Immature natural killer cell (primary cell): ENCODE measurements at regions not wholly inside any gene's neighbourhood (a gene's known extent, or its start where the extent isn't known, plus 50 kb on each side); places are given as distances from the start of the nearest gene placed in this dataset.
"Not testable (repeated sequence)": the region's sequence is repeated elsewhere in the genome, so short reads cannot be mapped to it uniquely, and the experiment has no call there.

ENCODE experiments used
- DNase-seq, 3 donors: peaks; one replicate each; pipeline ENCODE4 v3.0.0; 2022; ENCODE audit warnings: mixed read lengths in 1 of 3
- H3K27ac Mint-ChIP-seq, 6 donors: one replicate each; pipeline ENCODE4 v1.8.0; 2020; ENCODE audit warnings: mixed read lengths in 6 of 6, mild to moderate bottlenecking in 5 of 6, inconsistent platforms in 4 of 6, moderate library complexity in 3 of 6
- H3K27me3 Mint-ChIP-seq, 3 donors: one replicate each; pipeline ENCODE4 v1.8.0; 2020 to 2021; ENCODE audit warnings: low read depth in 3 of 3, mild to moderate bottlenecking in 3 of 3, mixed read lengths in 3 of 3, moderate library complexity in 3 of 3, inconsistent platforms in 1 of 3
- H3K36me3 Mint-ChIP-seq, 3 donors: one replicate each; pipeline ENCODE4 v1.8.0; 2020; ENCODE audit warnings: mixed read lengths in 3 of 3, inconsistent platforms in 2 of 3, mild to moderate bottlenecking in 2 of 3
- H3K4me1 Mint-ChIP-seq, 2 donors: one replicate each; pipeline ENCODE4 v1.8.0; 2020; ENCODE audit warnings: inconsistent platforms in 2 of 2, mild to moderate bottlenecking in 2 of 2, mixed read lengths in 2 of 2, moderate library complexity in 1 of 2
- H3K4me3 Mint-ChIP-seq, 5 donors: one replicate each; pipeline ENCODE4 v1.8.0; 2020; ENCODE audit warnings: mild to moderate bottlenecking in 5 of 5, mixed read lengths in 5 of 5, inconsistent platforms in 3 of 5, moderate library complexity in 3 of 5
- H3K9me3 Mint-ChIP-seq, 6 donors: one replicate each; pipeline ENCODE4 v1.8.0; 2020; ENCODE audit warnings: mild to moderate bottlenecking in 6 of 6, mixed read lengths in 6 of 6, inconsistent platforms in 4 of 6, moderate library complexity in 3 of 6

GRCh38 chr1:94769551-94769950 is 50.6 kb upstream of the SLC44A3 start:
- H3K4me1 Mint-ChIP-seq: no peaks in the 10 kb centered on the region
- no peak overlapping the region for H3K4me3 Mint-ChIP-seq
- H3K9me3 Mint-ChIP-seq: peaks cover 0 to 3% (median 0%) of the 10 kb centered on the region in 6 donors
- DNase-seq: no peak
- H3K27ac Mint-ChIP-seq: no peak overlapping the region
- H3K27me3 Mint-ChIP-seq: peaks cover 0 to 4% (median 3%) of the 10 kb centered on the region in 3 donors
- H3K36me3 Mint-ChIP-seq: no peaks in the 10 kb centered on the region

DNA sequence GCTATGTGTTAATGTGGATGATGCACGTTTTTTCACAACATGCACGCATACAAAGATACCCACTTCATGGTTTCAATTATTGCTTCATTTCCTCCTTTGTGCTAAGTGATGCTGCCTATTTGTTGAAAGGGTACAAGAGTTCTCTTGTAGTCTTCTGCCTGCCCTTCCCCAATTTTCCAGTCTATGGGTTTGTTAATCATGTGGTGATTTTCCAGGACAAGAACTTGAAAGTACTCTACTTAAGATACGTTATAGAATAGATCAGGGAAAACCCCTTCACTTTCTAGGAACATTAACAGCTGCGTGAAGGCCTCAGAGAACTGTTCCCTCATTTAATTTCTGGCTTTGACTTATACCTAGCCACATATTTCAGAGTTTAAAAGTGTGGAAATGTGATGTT is 52.1 kb upstream of the SLC44A3 start:
- H3K27ac Mint-ChIP-seq: no peak overlapping the region
- no peak overlapping the region for H3K4me3 Mint-ChIP-seq
- H3K9me3 Mint-ChIP-seq: peaks cover 0 to 4% (median 0%) of the 10 kb centered on the region in 6 donors
- peaks cover 0 to 4% (median under 1%) of the 10 kb centered on the region in 3 donors for H3K27me3 Mint-ChIP-seq
- no peaks in the 10 kb centered on the region for H3K36me3 Mint-ChIP-seq
- no peaks in the 10 kb centered on the region for H3K4me1 Mint-ChIP-seq
- DNase-seq: no peak

DNA sequence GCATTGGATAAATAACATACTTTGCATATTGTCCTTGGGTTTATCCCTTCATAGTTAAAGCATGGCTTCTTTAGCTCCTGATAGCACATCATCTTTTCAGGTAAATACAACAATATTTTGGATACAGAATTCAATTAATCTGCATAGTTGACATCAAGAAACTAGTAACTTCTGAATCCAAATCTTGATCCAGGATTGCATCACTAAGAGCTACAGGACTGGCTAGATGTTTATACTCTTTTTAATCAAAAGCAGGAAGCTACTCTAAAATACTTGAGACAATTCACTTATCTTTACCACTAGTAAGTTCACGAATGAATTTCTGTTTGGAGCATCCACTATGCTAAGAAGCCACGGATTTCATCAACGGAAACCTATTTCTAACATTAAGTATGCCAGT is 54.2 kb upstream of the SLC44A3 start:
- peaks cover 0 to 4% (median 0%) of the 10 kb centered on the region in 6 donors for H3K9me3 Mint-ChIP-seq
- H3K27ac Mint-ChIP-seq: no peak overlapping the region
- H3K36me3 Mint-ChIP-seq: no peaks in the 10 kb centered on the region
- no peak for DNase-seq
- H3K4me3 Mint-ChIP-seq: no peak overlapping the region
- H3K4me1 Mint-ChIP-seq: no peaks in the 10 kb centered on the region
- peaks cover 4 to 20% (median 5%) of the 10 kb centered on the region in 3 donors for H3K27me3 Mint-ChIP-seq

- Mint-ChIP-seq H3K27me3 (peaks cover 1 to 27% (median 6%) of the 10 kb centered on the region in 3 donors), H3K9me3 (no peaks in the 10 kb centered on the region), H3K27ac (no peak overlapping the region), H3K4me1 (no peaks in the 10 kb centered on the region), H3K36me3 (no peaks in the 10 kb centered on the region), H3K4me3 (no peak overlapping the region)
- DNase-seq: no peak
These were observed 61.0 kb upstream of the SLC44A3 start for GRCh38 chr1:94759188-94759587.

DNA sequence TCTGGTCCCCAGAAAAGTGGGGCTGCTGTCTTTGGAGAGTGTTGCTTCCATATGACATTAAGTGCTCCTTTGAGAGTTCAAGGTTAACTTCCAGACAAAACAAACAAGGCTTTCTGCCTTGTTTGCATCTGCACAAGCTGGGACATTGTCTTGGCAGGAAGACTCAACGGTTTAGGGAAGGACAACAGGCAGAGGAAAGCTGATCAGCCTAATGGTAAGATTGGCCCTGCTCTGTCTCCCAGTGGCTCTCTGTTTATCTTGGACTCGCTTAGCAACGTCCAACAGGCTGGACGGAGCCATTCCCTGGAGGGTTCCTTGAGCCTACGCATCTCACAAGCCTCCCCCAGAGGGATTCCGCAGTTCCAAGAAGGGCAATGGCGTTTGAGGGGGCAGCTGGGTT is 62.2 kb upstream of the SLC44A3 start:
- Mint-ChIP-seq H3K27me3 (peaks cover 1 to 25% (median 6%) of the 10 kb centered on the region in 3 donors), H3K36me3 (no peaks in the 10 kb centered on the region), H3K4me3 (no peak overlapping the region), H3K27ac (no peak overlapping the region), H3K4me1 (no peaks in the 10 kb centered on the region), H3K9me3 (no peaks in the 10 kb centered on the region)
- no peak for DNase-seq

DNA sequence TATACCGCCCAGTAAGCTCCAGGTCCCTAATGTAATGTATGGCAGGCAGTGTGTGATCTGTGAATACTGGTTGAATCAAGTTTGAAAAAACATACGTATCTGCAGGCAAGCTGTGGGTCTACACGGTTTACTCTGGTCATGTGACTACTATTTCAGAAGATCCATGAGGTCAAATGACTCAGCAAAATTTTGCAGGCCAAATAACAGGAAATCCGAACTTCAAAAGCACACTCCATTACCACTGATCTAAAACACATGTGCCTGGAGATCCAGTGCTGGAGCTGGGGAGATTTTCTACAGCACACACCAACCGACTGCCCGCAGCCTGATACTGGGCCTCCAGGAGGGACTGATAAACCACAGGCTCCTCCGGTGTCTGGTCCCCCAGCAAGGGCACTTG is 64.5 kb upstream of the SLC44A3 start:
- Mint-ChIP-seq H3K36me3 (no peaks in the 10 kb centered on the region), H3K27me3 (peaks cover 1 to 6% (median 1%) of the 10 kb centered on the region in 3 donors), H3K27ac (no peak overlapping the region), H3K4me1 (no peaks in the 10 kb centered on the region), H3K4me3 (no peak overlapping the region), H3K9me3 (no peaks in the 10 kb centered on the region)
- DNase-seq: no peak

- H3K36me3 Mint-ChIP-seq, H3K4me3 Mint-ChIP-seq, H3K27me3 Mint-ChIP-seq, H3K27ac Mint-ChIP-seq, H3K4me1 Mint-ChIP-seq, DNase-seq, H3K9me3 Mint-ChIP-seq: not testable (repeated sequence)
These were observed 65.1 kb upstream of the SLC44A3 start for GRCh38 chr1:94755016-94755415.

DNA sequence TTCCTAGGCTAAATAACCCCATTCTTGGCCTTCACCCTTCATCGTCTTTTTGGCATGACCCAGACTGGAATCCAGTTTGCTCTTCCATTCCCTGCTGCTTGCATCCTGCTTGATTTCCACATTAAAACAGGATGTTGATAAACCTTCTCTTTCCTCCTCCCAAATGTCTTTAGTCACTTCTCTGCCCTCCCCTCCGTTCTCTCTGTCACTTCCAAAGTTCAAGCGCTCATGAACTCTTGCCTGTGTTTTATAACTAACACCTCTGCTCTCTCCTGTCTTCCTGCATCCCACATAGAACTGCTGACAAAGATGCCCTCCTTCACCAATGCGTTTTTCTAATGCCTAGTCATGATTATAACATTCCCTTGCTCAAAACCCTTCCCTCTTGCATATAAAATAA is 65.6 kb upstream of the SLC44A3 start:
- H3K4me3 Mint-ChIP-seq: no peak overlapping the region
- H3K9me3 Mint-ChIP-seq: no peaks in the 10 kb centered on the region
- no peak overlapping the region for H3K27ac Mint-ChIP-seq
- peaks cover 1 to 6% (median 1%) of the 10 kb centered on the region in 3 donors for H3K27me3 Mint-ChIP-seq
- no peaks in the 10 kb centered on the region for H3K36me3 Mint-ChIP-seq
- no peaks in the 10 kb centered on the region for H3K4me1 Mint-ChIP-seq
- no peak for DNase-seq

GRCh38 chr1:94754095-94754494 is 66.1 kb upstream of the SLC44A3 start:
- Mint-ChIP-seq H3K4me1 (no peaks in the 10 kb centered on the region), H3K27me3 (peaks cover 1 to 6% (median 1%) of the 10 kb centered on the region in 3 donors), H3K27ac (no peak overlapping the region), H3K9me3 (peaks cover 0 to under 1% (median 0%) of the 10 kb centered on the region in 6 donors), H3K36me3 (peaks cover 0 to 1% (median 0%) of the 10 kb centered on the region in 3 donors), H3K4me3 (no peak overlapping the region)
- DNase-seq: no peak

DNA sequence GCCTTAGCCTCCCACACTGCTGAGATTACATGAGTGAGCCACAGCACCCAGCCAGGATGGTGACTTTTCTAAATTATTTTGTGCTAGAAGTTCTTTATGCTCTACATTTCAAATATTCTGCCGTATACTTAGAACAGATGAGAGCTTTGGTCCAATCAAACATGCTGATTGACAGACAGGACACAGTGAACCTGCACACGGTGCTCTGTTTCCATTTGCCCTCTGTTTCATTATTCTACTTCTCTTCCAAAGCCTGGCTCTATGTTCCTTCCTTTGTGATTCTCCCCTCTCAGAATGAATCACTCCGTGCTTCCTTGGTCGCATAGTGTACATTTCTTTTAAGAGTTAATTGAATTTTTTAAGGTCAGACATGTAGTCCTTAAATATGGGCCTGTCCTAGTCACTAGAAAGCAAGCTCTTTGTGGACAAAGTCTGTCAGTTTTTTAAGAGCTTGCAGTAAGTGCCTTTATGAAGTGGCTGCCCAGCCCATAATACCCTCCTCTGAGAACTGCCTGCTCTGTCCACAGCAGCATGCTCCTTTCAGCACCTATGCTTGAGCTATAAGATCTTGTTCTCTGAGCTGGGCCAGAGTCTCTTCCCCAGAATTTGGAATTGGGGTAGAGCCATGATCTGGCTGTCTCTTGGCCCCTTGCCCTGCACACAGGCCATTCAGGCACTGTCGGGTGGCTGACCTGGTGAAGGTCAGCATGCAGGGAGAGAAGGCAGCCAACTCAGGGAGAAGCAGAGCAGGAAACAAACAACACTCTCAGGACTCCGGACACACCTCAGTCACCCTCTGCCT is 66.8 kb upstream of the SLC44A3 start:
- Mint-ChIP-seq H3K4me1 (no peaks in the 10 kb centered on the region), H3K27me3 (peaks cover 1 to 6% (median 1%) of the 10 kb centered on the region in 3 donors), H3K4me3 (no peak overlapping the region), H3K27ac (no peak overlapping the region), H3K9me3 (peaks cover 0 to 2% (median 0%) of the 10 kb centered on the region in 6 donors), H3K36me3 (peaks cover 0 to 3% (median 0%) of the 10 kb centered on the region in 3 donors)
- no peak for DNase-seq

DNA sequence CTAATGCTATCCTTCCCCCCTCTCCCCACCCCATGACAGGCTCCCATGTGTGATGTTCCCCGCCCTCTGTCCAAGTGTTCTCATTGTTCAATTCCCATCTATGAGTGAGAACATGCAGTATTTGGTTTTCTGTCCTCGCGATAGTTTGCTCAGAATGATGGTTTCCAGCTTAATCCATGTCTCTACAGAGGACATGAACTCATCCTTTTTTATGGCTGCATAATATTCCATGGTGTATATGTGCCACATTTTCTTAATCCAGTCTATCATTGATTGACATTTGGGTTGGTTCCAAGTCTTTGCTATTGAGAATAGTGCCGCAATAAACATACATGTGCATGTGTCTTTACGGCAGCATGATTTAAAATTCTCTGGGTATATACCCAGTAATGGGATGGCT is 68.7 kb upstream of the SLC44A3 start:
- H3K27ac Mint-ChIP-seq, H3K4me1 Mint-ChIP-seq, H3K36me3 Mint-ChIP-seq, DNase-seq, H3K4me3 Mint-ChIP-seq, H3K27me3 Mint-ChIP-seq, H3K9me3 Mint-ChIP-seq: not testable (repeated sequence)

DNA sequence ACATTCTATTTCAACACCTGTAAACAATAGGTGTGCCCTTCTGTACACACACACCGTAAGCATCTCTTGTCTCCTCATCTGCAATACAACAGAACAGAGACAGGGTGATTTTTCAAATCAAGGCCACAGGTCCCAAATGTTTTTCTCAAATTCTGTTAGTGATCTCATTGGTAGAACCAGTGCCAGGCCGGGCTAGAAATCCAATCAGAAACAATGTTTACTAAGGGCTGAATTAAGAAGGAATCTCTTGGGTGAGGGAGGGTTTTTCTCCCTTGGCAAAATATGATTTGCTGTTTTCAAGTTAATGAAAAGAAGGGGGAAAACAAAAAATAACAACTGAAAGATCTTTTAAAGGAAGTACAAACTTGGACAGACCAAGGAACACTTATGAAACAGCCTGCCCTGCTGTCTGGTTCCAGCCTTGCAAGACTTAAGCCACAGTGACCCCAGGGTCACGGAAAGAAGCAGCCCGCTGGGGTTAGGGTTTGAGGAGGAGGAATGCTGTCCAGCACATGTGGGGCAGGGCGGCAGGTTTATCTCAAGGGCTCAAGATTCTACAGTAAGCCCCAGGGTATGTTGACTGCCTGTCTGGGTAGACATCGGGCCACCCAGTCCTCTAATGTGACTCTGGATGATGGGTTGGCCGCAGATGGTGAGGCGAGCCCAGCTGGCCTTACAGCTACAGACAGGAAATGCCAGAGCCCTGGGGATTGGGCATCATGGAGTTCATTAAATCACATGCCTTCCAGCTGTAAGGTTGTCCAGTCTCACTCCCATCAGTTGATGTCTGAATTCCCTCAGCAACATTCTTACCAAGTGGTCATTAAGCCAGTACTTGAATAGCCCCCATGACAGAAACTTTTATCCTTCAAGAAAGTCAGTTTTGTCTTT is 73.3 kb upstream of the SLC44A3 start:
- no peak overlapping the region for H3K4me3 Mint-ChIP-seq
- DNase-seq: no peak
- H3K36me3 Mint-ChIP-seq: peaks cover 0 to 3% (median 0%) of the 10 kb centered on the region in 3 donors
- no peaks in the 10 kb centered on the region for H3K4me1 Mint-ChIP-seq
- H3K27me3 Mint-ChIP-seq: peaks cover 2 to 5% (median 4%) of the 10 kb centered on the region in 3 donors
- H3K9me3 Mint-ChIP-seq: peaks cover 0 to 2% (median 0%) of the 10 kb centered on the region in 6 donors
- no peak overlapping the region for H3K27ac Mint-ChIP-seq

- Mint-ChIP-seq H3K4me1 (peaks cover 0 to 2% of the 10 kb centered on the region in 2 donors), H3K4me3 (no peak overlapping the region), H3K27ac (no peak overlapping the region), H3K27me3 (peaks cover 3 to 5% (median 5%) of the 10 kb centered on the region in 3 donors), H3K36me3 (peaks cover 0 to 3% (median 0%) of the 10 kb centered on the region in 3 donors), H3K9me3 (peaks cover 0 to 2% (median 0%) of the 10 kb centered on the region in 6 donors)
- DNase-seq: no peak
These were observed 74.4 kb upstream of the SLC44A3 start for GRCh38 chr1:94745742-94746141.

GRCh38 chr1:94743862-94744261 is 76.3 kb upstream of the SLC44A3 start:
- Mint-ChIP-seq H3K9me3 (peaks cover 0 to 2% (median 0%) of the 10 kb centered on the region in 6 donors), H3K36me3 (no peaks in the 10 kb centered on the region), H3K4me3 (no peak overlapping the region), H3K27me3 (peaks cover 3 to 12% (median 5%) of the 10 kb centered on the region in 3 donors), H3K27ac (no peak overlapping the region), H3K4me1 (peaks cover 0 to 2% of the 10 kb centered on the region in 2 donors)
- no peak for DNase-seq
